ENCODE measurements at regions not wholly inside any gene's neighbourhood (a gene's known extent, or its start where the extent isn't known, plus 50 kb on each side); places are given as distances from the start of the nearest gene placed in this dataset.

- no peak overlapping the region for H3K27ac ChIP-seq (ENCODE audit: extremely low read length, insufficient read depth, low read length)
- in situ Hi-C loops (cut with HindIII; ENCODE audit: extremely low pct_ligation_motif_present, low pct_unique_long_range_greater_than_20kb), result no loop called here
- H3K9ac ChIP-seq (ENCODE audit: insufficient read depth, low read depth, low read length), result no peak overlapping the region
- H3K27me3 ChIP-seq (ENCODE audit: control insufficient read depth in 1 of 2, insufficient read depth in 2 of 2, low read length in 2 of 2), result no peaks in the 10 kb centered on the region
- BruUV-seq (replicated peaks), result no TSS peak
- H3K4me3 ChIP-seq (replicated peaks in 1 of 3; ENCODE audit: insufficient read depth in 1 of 3, low read depth in 2 of 3, low read length in 3 of 3), result no peak overlapping the region
- CTCF ChIA-PET (ENCODE audit: low intra/inter-chr PET ratio, low total read pairs), result no interaction called here
- no peaks in the 10 kb centered on the region for H3K79me2 ChIP-seq (ENCODE audit: insufficient read depth, low read length)
- no peaks in the 10 kb centered on the region for H3K36me3 ChIP-seq (replicated peaks in 1 of 2; ENCODE audit: control insufficient read depth in 1 of 2, insufficient read depth in 2 of 2, low read length in 2 of 2)
- intact Hi-C loops (cut with micrococcal nuclease; ENCODE audit: unreplicated experiment), result no loop called here
- POLR2A ChIA-PET, result no interaction called here
- no peaks in the 10 kb centered on the region for H3K4me1 ChIP-seq (ENCODE audit: insufficient read depth, low read length)
- TF ChIP-seq ISX (CRISPR knock-in tag; conservative IDR thresholded peaks at IDR 0.05), result no peak
- TF ChIP-seq ZNF441 (CRISPR knock-in tag; IDR thresholded peaks at IDR 0.05; ENCODE audit: borderline replicate concordance), result no peak
- TF ChIP-seq SUZ12 (IDR thresholded peaks at IDR 0.05; ENCODE audit: low read depth, low read length), result no peak
- TF ChIP-seq GABPA (IDR thresholded peaks at IDR 0.05; ENCODE audit: low read depth, low read length), result no peak
- TF ChIP-seq GABPA (CRISPR knock-in tag; IDR thresholded peaks at IDR 0.05; ENCODE audit: low read depth), result no peak
- no peak for TF ChIP-seq TIGD3 (CRISPR knock-in tag; IDR thresholded peaks at IDR 0.05; ENCODE audit: borderline replicate concordance)
- no peak for TF ChIP-seq REXO4 (CRISPR knock-in tag; IDR thresholded peaks at IDR 0.05; ENCODE audit: borderline replicate concordance)
- TF ChIP-seq ZMYM4 (CRISPR knock-in tag; IDR thresholded peaks at IDR 0.05), result no peak
- no peak for TF ChIP-seq BRF2 (CRISPR knock-in tag; IDR thresholded peaks at IDR 0.05)
- no peak for TF ChIP-seq ZBTB20 (CRISPR knock-in tag; IDR thresholded peaks at IDR 0.05; ENCODE audit: borderline replicate concordance, low read depth)
- TF ChIP-seq ZNF331 (CRISPR knock-in tag; IDR thresholded peaks at IDR 0.05), result no peak
- TF ChIP-seq SAP130 (CRISPR knock-in tag; IDR thresholded peaks at IDR 0.05; ENCODE audit: low read depth), result no peak
- H2AFZ ChIP-seq (ENCODE audit: low read length), result no peak overlapping the region
- no peaks in the 10 kb centered on the region for H4K20me1 ChIP-seq (ENCODE audit: insufficient read depth, low read length)
- FAIRE-seq (no peak), DNase-seq (ENCODE audit: low spot score) (no peak), ATAC-seq (no peak)
- H3K4me2 ChIP-seq (ENCODE audit: low read depth, low read length), result no peak overlapping the region
- no peaks in the 10 kb centered on the region for H3K9me3 ChIP-seq (ENCODE audit: low read length)
- 6% methylated on average over 4 of the region's 4 CpGs for WGBS (ENCODE audit: low lambda C conversion rate)
Measured at GRCh38 chr3:63048367-63049326, 173.4 kb upstream of the CADPS start.
